H1 (cell line): ENCODE measurements at regions not wholly inside any gene's neighbourhood (a gene's known extent, or its start where the extent isn't known, plus 50 kb on each side); places are given as distances from the start of the nearest gene placed in this dataset.

Experiments
- CTCF ChIA-PET: fragments of 300-600 bp; sonication (Branson Sonifier 250); formaldehyde crosslinking; loops from one replicate; lab custom pipeline; 2021; ENCODE audit not compliant: partially characterized antibody; lab: Charles Lee
- POLR2A ChIA-PET: fragments of 300-600 bp; sonication (Branson Sonifier 250); formaldehyde crosslinking; loops from one replicate; lab custom pipeline; 2021; ENCODE audit warnings: inconsistent platforms; ENCODE audit not compliant: partially characterized antibody; lab: Charles Lee
- DNase-seq, 2 experiments: peaks; one replicate each; pipeline versions ENCODE4 v3.0.0 to v3.0.0-alpha.2; 2010 to 2022; ENCODE audit warnings: low spot score in 2 of 2, low read depth in 1 of 2, mixed read lengths in 1 of 2
- FAIRE-seq: peaks from 2 replicates; lab custom pipeline; 2011; peaks lifted over from hg19 to GRCh38; lab: Jason Lieb, UNC
- H2AFZ ChIP-seq: 2 replicates; pipeline ENCODE4 v1.8.1; 2012; ENCODE audit warnings: low read length, inconsistent platforms
- H2AK5ac ChIP-seq: 2 replicates; pipeline ENCODE4 v1.6.1; 2013; ENCODE audit warnings: low read depth, low read length
- H2BK120ac ChIP-seq: replicated peaks from 2 replicates; pipeline ENCODE3; 2013; ENCODE audit warnings: low read depth, low read length, inconsistent platforms
- H2BK12ac ChIP-seq: 2 replicates; pipeline ENCODE4 v1.6.1; 2013; ENCODE audit warnings: low read depth, low read length
- H2BK15ac ChIP-seq: 2 replicates; pipeline ENCODE4 v1.6.1; 2013; ENCODE audit warnings: low read length
- H2BK20ac ChIP-seq: 2 replicates; pipeline ENCODE4 v1.6.1; 2013; ENCODE audit warnings: low read length
- H2BK5ac ChIP-seq: 2 replicates; pipeline ENCODE4 v1.6.1; 2013; ENCODE audit warnings: low read depth, low read length
- H3K14ac ChIP-seq: 2 replicates; pipeline ENCODE4 v1.6.1; 2013; ENCODE audit warnings: inconsistent platforms; ENCODE audit not compliant: insufficient read length
- H3K18ac ChIP-seq: 2 replicates; pipeline ENCODE4 v1.6.1; 2013; ENCODE audit warnings: low read length; ENCODE audit errors: extremely low read depth
- H3K23ac ChIP-seq: 2 replicates; pipeline ENCODE4 v1.6.1; 2013; ENCODE audit warnings: inconsistent platforms; ENCODE audit not compliant: insufficient read length
- H3K23me2 ChIP-seq: 2 replicates; pipeline ENCODE4 v1.6.1; 2013; ENCODE audit warnings: low read depth, low read length
- H3K27ac ChIP-seq: 2 replicates; pipeline ENCODE4 v1.6.1; 2011; ENCODE audit warnings: low read depth, low read length, inconsistent platforms
- H3K27me3 ChIP-seq, 4 experiments: replicated peaks in 1 of 4; 1 replicate in 1 of 4; 2 replicates in 3 of 4; pipeline versions ENCODE4 v1.6.1 to v1.8.1; 2011 to 2013; ENCODE audit warnings: low read length in 3 of 4, mild to moderate bottlenecking in 3 of 4, inconsistent platforms in 2 of 4, mixed read lengths in 2 of 4, moderate library complexity in 1 of 4; ENCODE audit not compliant: control insufficient read depth in 3 of 4, insufficient read depth in 3 of 4; ENCODE audit errors: extremely low read depth in 1 of 4
- H3K36me3 ChIP-seq, 4 experiments: 2 replicates each; pipeline versions ENCODE4 v1.6.1 to v1.8.1; 2011 to 2013; ENCODE audit warnings: mild to moderate bottlenecking in 4 of 4, low read length in 3 of 4, moderate library complexity in 2 of 4, control low read depth in 1 of 4, inconsistent platforms in 1 of 4; ENCODE audit not compliant: insufficient read depth in 4 of 4, control insufficient read depth in 2 of 4
- H3K4ac ChIP-seq: replicated peaks from 2 replicates; pipeline ENCODE3; 2013; ENCODE audit warnings: low read length, low read depth, mixed read lengths, inconsistent platforms; ENCODE audit not compliant: insufficient read length
- H3K4me1 ChIP-seq, 4 experiments: replicated peaks in 1 of 4; 1 replicate in 1 of 4; 2 replicates in 3 of 4; pipeline versions ENCODE4 v1.6.1 to v1.8.1; 2011 to 2013; ENCODE audit warnings: low read length in 3 of 4, inconsistent platforms in 2 of 4, mixed read lengths in 1 of 4; ENCODE audit not compliant: insufficient read depth in 4 of 4, control insufficient read depth in 3 of 4
- H3K4me2 ChIP-seq, 2 experiments: 2 replicates each; pipeline versions ENCODE4 v1.6.1 to v1.8.1; 2011 to 2013; ENCODE audit warnings: low read depth in 2 of 2, low read length in 2 of 2, control low read depth in 1 of 2, inconsistent platforms in 1 of 2, mild to moderate bottlenecking in 1 of 2; ENCODE audit not compliant: insufficient read depth in 1 of 2
- H3K4me3 ChIP-seq, 4 experiments: fragments of 200-600, 300-600 bp in 1 of 4; sonication (generic), shearing (Covaris generic), sonication (Bioruptor Twin) in 1 of 4; 2 replicates each; pipeline versions ENCODE4 v1.5.1 to v1.8.1; 2011 to 2016; ENCODE audit warnings: low read length in 4 of 4, low read depth in 3 of 4, control low read depth in 2 of 4, inconsistent platforms in 2 of 4, mild to moderate bottlenecking in 2 of 4, mixed read lengths in 1 of 4, moderate library complexity in 1 of 4; ENCODE audit not compliant: insufficient read depth in 2 of 4; ENCODE audit errors: extremely low read depth in 1 of 4
- H3K56ac ChIP-seq: replicated peaks from 2 replicates; pipeline ENCODE3; 2013; ENCODE audit warnings: low read depth, mild to moderate bottlenecking, mixed read lengths, low read length, inconsistent platforms; ENCODE audit not compliant: insufficient read length
- H3K79me1 ChIP-seq: 2 replicates; pipeline ENCODE4 v1.6.1; 2013; ENCODE audit warnings: low read depth, low read length, control low read depth
- H3K79me2 ChIP-seq, 2 experiments: 2 replicates each; pipeline versions ENCODE4 v1.6.1 to v1.8.1; 2012 to 2013; ENCODE audit warnings: low read length in 2 of 2, mild to moderate bottlenecking in 2 of 2, inconsistent platforms in 1 of 2; ENCODE audit not compliant: insufficient read depth in 2 of 2, control insufficient read depth in 1 of 2
- H3K9ac ChIP-seq, 4 experiments: replicated peaks in 1 of 4; 1 replicate in 1 of 4; 2 replicates in 3 of 4; pipeline versions ENCODE4 v1.6.1 to v1.8.1; 2011 to 2013; ENCODE audit warnings: low read depth in 3 of 4, low read length in 3 of 4, control low read depth in 2 of 4, mild to moderate bottlenecking in 2 of 4, moderate library complexity in 2 of 4, inconsistent platforms in 1 of 4; ENCODE audit errors: extremely low read depth in 1 of 4
- H3K9me3 ChIP-seq, 2 experiments: 2 replicates each; pipeline versions ENCODE4 v1.6.1 to v1.8.1; 2012 to 2013; ENCODE audit warnings: mild to moderate bottlenecking in 2 of 2, moderate library complexity in 2 of 2, control low read depth in 1 of 2, inconsistent platforms in 1 of 2, low read depth in 1 of 2, low read length in 1 of 2, mixed read lengths in 1 of 2; ENCODE audit not compliant: insufficient read depth in 2 of 2
- H4K20me1 ChIP-seq, 2 experiments: replicated peaks in 1 of 2; 2 replicates each; pipeline versions ENCODE3 to v1.8.1; 2011 to 2013; ENCODE audit warnings: inconsistent platforms in 2 of 2, low read length in 2 of 2, mild to moderate bottlenecking in 1 of 2; ENCODE audit not compliant: insufficient read depth in 2 of 2, control insufficient read depth in 1 of 2
- H4K5ac ChIP-seq: 2 replicates; pipeline ENCODE4 v1.6.1; 2013; ENCODE audit warnings: low read length, low read depth, mixed read lengths, inconsistent platforms; ENCODE audit not compliant: insufficient read length
- H4K8ac ChIP-seq: 2 replicates; pipeline ENCODE4 v1.8.0; 2013; ENCODE audit warnings: mild to moderate bottlenecking, moderate library complexity, low read length, inconsistent platforms; ENCODE audit not compliant: insufficient read depth; ENCODE audit errors: extremely low read depth
- H4K91ac ChIP-seq: replicated peaks from 2 replicates; pipeline ENCODE3; 2013; ENCODE audit warnings: low read length, mixed read lengths, inconsistent platforms; ENCODE audit not compliant: insufficient read length
- BACH1 ChIP-seq: IDR thresholded peaks from 2 replicates; pipeline ENCODE4 v1.6.1; 2012; ENCODE audit warnings: low read length, improper control_type of control experiment
- CEBPB ChIP-seq: IDR thresholded peaks from 2 replicates; pipeline ENCODE4 v1.6.1; 2012; ENCODE audit warnings: low read depth, low read length
- CREB1 ChIP-seq: IDR thresholded peaks from 2 replicates; pipeline ENCODE4 v1.6.1; 2012; ENCODE audit warnings: inconsistent platforms
- EGR1 ChIP-seq: IDR thresholded peaks from 2 replicates; pipeline ENCODE4 v1.6.1; 2011; ENCODE audit warnings: low read depth, low read length, borderline replicate concordance
- PHF8 ChIP-seq: fragments of 200-600 bp; sonication (generic); conservative IDR thresholded peaks from 2 replicates; pipeline ENCODE4 v1.7.1; 2012; ENCODE audit warnings: low read depth, mild to moderate bottlenecking, inconsistent platforms, low read length, moderate library complexity
- RXRA ChIP-seq: IDR thresholded peaks from 2 replicates; pipeline ENCODE4 v1.6.1; 2011; ENCODE audit warnings: low read depth, mild to moderate bottlenecking, low read length, moderate library complexity; ENCODE audit not compliant: insufficient read depth
- SUZ12 ChIP-seq: fragments of 200-600 bp; sonication (generic); IDR thresholded peaks from 2 replicates; pipeline ENCODE4 v1.6.1; 2012; ENCODE audit warnings: mild to moderate bottlenecking, inconsistent platforms, low read length, moderate library complexity, mixed read lengths
- WGBS, 2 experiments: shearing (Covaris generic) in 1 of 2; methylation state at CpG; one replicate each; pipeline versions ENCODE4 v1.1.6 to v1.1.7; 2013 to 2015; ENCODE audit warnings: low lambda C conversion rate in 2 of 2, mixed read lengths in 2 of 2, inconsistent platforms in 1 of 2, low coverage in 1 of 2, missing lambda C conversion rate in 1 of 2; ENCODE audit not compliant: insufficient replicate concordance in 2 of 2, insufficient coverage in 1 of 2, insufficient read length in 1 of 2; ENCODE audit errors: extremely low coverage in 1 of 2, missing lambda C conversion rate in 1 of 2; 5-methylcytosine and 5-hydroxymethylcytosine counted together

DNA sequence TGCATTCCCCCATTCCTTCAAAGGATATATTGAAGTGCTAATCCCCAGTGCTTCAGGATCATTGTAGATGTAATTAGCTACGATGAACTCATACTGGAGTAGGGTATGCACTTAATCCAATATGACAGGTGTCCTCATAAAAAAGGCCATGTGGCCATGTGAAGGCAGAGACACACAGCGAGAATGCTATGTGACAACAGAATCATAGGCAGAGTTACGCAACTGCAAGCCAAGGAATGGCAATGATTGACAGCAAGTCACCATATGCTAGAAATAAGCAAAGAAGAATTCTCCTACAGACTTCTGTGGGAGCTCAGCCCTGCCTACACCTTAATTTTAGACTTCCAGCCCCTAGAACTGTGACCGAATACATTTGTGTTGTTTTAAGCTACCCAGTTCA lies 875.6 kb upstream of the ROBO1 start:
- Histone ChIP-seq H3K23me2 (no peaks in the 10 kb centered on the region), H3K18ac (no peak overlapping the region), H3K4me1 (peaks cover 0 to 3% (median 0%) of the 10 kb centered on the region in 4 experiments; a peak in 1 of 7 replicates), H3K36me3 (no peaks in the 10 kb centered on the region), H3K56ac (no peak overlapping the region), H3K9me3 (no peaks in the 10 kb centered on the region), H3K4me3 (no peak overlapping the region), H3K27me3 (peaks cover 0 to 2% (median 0%) of the 10 kb centered on the region in 4 experiments; a peak in 1 of 7 replicates), H3K4ac (no peak overlapping the region), H4K91ac (no peak overlapping the region), H2BK120ac (no peak overlapping the region), H2AFZ (no peak overlapping the region), H4K20me1 (no peaks in the 10 kb centered on the region), H3K14ac (no peak overlapping the region), H3K79me2 (no peaks in the 10 kb centered on the region), H4K5ac (no peak overlapping the region), H4K8ac (no peak overlapping the region), H2AK5ac (no peak overlapping the region), H2BK15ac (no peak overlapping the region), H3K27ac (no peak overlapping the region), H3K79me1 (no peaks in the 10 kb centered on the region), H2BK5ac (no peak overlapping the region), H2BK20ac (no peak overlapping the region), H3K4me2 (no peak overlapping the region), H3K23ac (no peak overlapping the region), H3K9ac (no peak overlapping the region), H2BK12ac (no peak overlapping the region)
- no peak for DNase-seq
- CTCF ChIA-PET = no interaction called here
- TF ChIP-seq PHF8 (no peak), RXRA (no peak), BACH1 (no peak), EGR1 (no peak), CREB1 (no peak), SUZ12 (no peak), CEBPB (peak; percentile 88)
- WGBS, 2 experiments = 89% methylated on average over 4 of the region's 4 CpGs; no CpG with 5 or more reads in 1 of the 2 experiments
- FAIRE-seq = no peak
- POLR2A ChIA-PET = no interaction called here
